AG04449 (cell line): ENCODE measurements at regions not wholly inside any gene's neighbourhood (a gene's known extent, or its start where the extent isn't known, plus 50 kb on each side); places are given as distances from the start of the nearest gene placed in this dataset.

Experiments
- CTCF ChIA-PET: fragments of 350-600 bp; formaldehyde crosslinking; extraction: SDS; loops from one replicate; lab custom pipeline; 2021; ENCODE audit warnings: antibody characterized with exemption; lab: Yijun Ruan, JAX
- POLR2A ChIA-PET: fragments of 400-600, 350-600 bp; formaldehyde crosslinking; extraction: SDS; loops from one replicate; lab custom pipeline; 2020; ENCODE audit warnings: antibody characterized with exemption, inconsistent platforms; lab: Yijun Ruan, JAX
- DNase-seq: peaks from one replicate; pipeline ENCODE4 v3.0.0-alpha.2; 2010; ENCODE audit warnings: low read depth, low spot score
- H3K4me3 ChIP-seq: 2 replicates; pipeline ENCODE4 v1.5.1; 2011; ENCODE audit warnings: low read depth, mild to moderate bottlenecking, control low read depth, low read length
- CTCF ChIP-seq: IDR thresholded peaks from one replicate; pipeline ENCODE4 v1.5.1; 2011; ENCODE audit warnings: mild to moderate bottlenecking, moderate library complexity, low read length, control low read depth, inconsistent platforms; ENCODE audit not compliant: insufficient read depth; ENCODE audit errors: missing control alignments

- no peak overlapping the region for H3K4me3 ChIP-seq
- DNase-seq, result no peak
- CTCF ChIA-PET, result no interaction called here
- no peak for TF ChIP-seq CTCF
- POLR2A ChIA-PET, result no interaction called here
Observed at GRCh38 chr6:131354356-131354755, 218.7 kb upstream of the ARG1 start.

GRCh38 chr6:131356161-131356560 lies 216.9 kb upstream of the ARG1 start:
- ChIA-PET POLR2A (no interaction called here), CTCF (no interaction called here)
- DNase-seq, result no peak
- no peak overlapping the region for H3K4me3 ChIP-seq
- TF ChIP-seq CTCF, result no peak

- ChIA-PET POLR2A (no interaction called here), CTCF (no interaction called here)
- no peak for DNase-seq
- no peak overlapping the region for H3K4me3 ChIP-seq
- TF ChIP-seq CTCF, result no peak
Observed at GRCh38 chr6:131357501-131357900, 215.5 kb upstream of the ARG1 start.

GRCh38 chr6:131362070-131362469 lies 211.0 kb upstream of the ARG1 start:
- CTCF ChIA-PET, result interaction anchor here (0.7 kb wide), 1 partner anchor 171 kb away, joined by 3 read pairs; no protein-coding TSS in a partner anchor
- TF ChIP-seq CTCF, result no peak
- DNase-seq, result no peak
- POLR2A ChIA-PET, result no interaction called here
- H3K4me3 ChIP-seq, result no peak overlapping the region

- CTCF ChIA-PET, result no interaction called here
- DNase-seq, result no peak
- no peak overlapping the region for H3K4me3 ChIP-seq
- no peak for TF ChIP-seq CTCF
- POLR2A ChIA-PET, result no interaction called here
Observed at GRCh38 chr6:131362696-131363095, 210.3 kb upstream of the ARG1 start.

- no peak overlapping the region for H3K4me3 ChIP-seq
- DNase-seq, result no peak
- TF ChIP-seq CTCF, result no peak
- ChIA-PET POLR2A (no interaction called here), CTCF (no interaction called here)
Observed at GRCh38 chr6:131363947-131364834, 208.8 kb upstream of the ARG1 start.
